ENCODE measurements at regions not wholly inside any gene's neighbourhood (a gene's known extent, or its start where the extent isn't known, plus 50 kb on each side); places are given as distances from the start of the nearest gene placed in this dataset.

DNA sequence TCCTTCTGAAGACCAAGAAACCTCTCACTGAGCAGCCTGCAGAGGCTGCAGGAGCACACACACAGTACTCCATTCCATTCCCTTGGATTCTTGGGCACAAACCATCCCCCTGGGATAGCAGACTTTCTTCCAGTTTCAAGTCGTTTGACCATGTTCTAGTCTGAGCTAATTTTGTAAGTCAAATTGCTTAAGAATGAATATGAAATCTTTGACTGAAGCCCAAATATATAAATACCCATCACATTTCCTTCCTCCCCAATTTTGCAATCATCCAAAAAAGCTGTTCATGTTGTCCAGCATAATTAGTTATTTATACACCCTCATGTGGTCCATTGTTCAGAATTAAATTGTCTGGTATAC, 231.2 kb upstream of the TPRG1 start:
- no peak overlapping the region for H2AFZ ChIP-seq
- no peaks in the 10 kb centered on the region for H3K4me1 ChIP-seq (replicated peaks; ENCODE audit: insufficient read depth)
- H3K9me2 ChIP-seq (ENCODE audit: insufficient read depth): no peaks in the 10 kb centered on the region
- ChIA-PET POLR2A (ENCODE audit: unreplicated experiment) (interaction anchor here (0.6 kb wide), 1 partner anchor 46 kb away, joined by 3 read pairs; no protein-coding TSS in a partner anchor), CTCF (no interaction called here)
- no peaks in the 10 kb centered on the region for H3K79me2 ChIP-seq (ENCODE audit: low read depth)
- H3K4me3 ChIP-seq: no peak overlapping the region
- TF ChIP-seq, protein P1, sequence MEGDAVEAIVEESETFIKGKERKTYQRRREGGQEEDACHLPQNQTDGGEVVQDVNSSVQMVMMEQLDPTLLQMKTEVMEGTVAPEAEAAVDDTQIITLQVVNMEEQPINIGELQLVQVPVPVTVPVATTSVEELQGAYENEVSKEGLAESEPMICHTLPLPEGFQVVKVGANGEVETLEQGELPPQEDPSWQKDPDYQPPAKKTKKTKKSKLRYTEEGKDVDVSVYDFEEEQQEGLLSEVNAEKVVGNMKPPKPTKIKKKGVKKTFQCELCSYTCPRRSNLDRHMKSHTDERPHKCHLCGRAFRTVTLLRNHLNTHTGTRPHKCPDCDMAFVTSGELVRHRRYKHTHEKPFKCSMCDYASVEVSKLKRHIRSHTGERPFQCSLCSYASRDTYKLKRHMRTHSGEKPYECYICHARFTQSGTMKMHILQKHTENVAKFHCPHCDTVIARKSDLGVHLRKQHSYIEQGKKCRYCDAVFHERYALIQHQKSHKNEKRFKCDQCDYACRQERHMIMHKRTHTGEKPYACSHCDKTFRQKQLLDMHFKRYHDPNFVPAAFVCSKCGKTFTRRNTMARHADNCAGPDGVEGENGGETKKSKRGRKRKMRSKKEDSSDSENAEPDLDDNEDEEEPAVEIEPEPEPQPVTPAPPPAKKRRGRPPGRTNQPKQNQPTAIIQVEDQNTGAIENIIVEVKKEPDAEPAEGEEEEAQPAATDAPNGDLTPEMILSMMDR (conservative IDR thresholded peaks at IDR 0.05): no peak
- TF ChIP-seq EZH2 (IDR thresholded peaks at IDR 0.05; ENCODE audit: low read depth): no peak
- no TSS peak for BruUV-seq (replicated peaks)
- H4K20me1 ChIP-seq (ENCODE audit: insufficient read depth): no peaks in the 10 kb centered on the region
- no peaks in the 10 kb centered on the region for H3K27me3 ChIP-seq (ENCODE audit: insufficient read depth, low read depth)
- H3K27ac ChIP-seq: no peak overlapping the region
- 0 out of 2 replicates have a peak, but pooled peaks cover 4% of the 10 kb centered on the region for H3K9me3 ChIP-seq (ENCODE audit: insufficient read depth, low read depth)
- no peaks in the 10 kb centered on the region for H3K36me3 ChIP-seq (ENCODE audit: low read depth)
- DNase-seq: no peak
- intact Hi-C loops (cut with micrococcal nuclease; ENCODE audit: unreplicated experiment): no loop called here
- no peak overlapping the region for H3K4me2 ChIP-seq
- no peaks in the 10 kb centered on the region for H3F3A ChIP-seq (ENCODE audit: insufficient read depth, low read depth)

DNA sequence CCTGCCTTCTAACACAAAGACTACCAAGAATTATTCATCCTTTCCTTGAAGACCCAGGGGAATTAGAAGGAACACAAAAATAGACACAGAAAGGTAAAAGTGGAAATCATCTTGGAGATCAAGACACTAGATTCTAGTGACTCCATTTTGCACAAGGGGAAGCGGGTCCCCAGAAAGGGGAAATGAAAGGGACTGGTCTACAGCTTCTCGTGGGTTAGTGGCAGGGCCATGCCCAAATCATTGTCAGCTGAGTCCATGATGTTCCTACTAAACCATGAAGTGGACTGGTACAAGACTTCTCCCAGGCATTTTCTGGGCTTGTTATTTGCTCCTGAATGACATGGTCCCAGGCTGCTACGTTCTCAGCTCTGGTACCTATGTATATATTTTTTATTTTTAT, 230.7 kb upstream of the TPRG1 start:
- ChIA-PET POLR2A (ENCODE audit: unreplicated experiment) (interaction anchor here (0.6 kb wide), 1 partner anchor 46 kb away, joined by 3 read pairs; no protein-coding TSS in a partner anchor), CTCF (no interaction called here)
- H4K20me1 ChIP-seq (ENCODE audit: insufficient read depth): no peaks in the 10 kb centered on the region
- TF ChIP-seq, protein P1 (conservative IDR thresholded peaks at IDR 0.05): no peak
- TF ChIP-seq EZH2 (IDR thresholded peaks at IDR 0.05; ENCODE audit: low read depth): no peak
- H2AFZ ChIP-seq: no peak overlapping the region
- H3K27ac ChIP-seq: no peak overlapping the region
- H3K4me2 ChIP-seq: no peak overlapping the region
- no peaks in the 10 kb centered on the region for H3K4me1 ChIP-seq (replicated peaks; ENCODE audit: insufficient read depth)
- H3K4me3 ChIP-seq: no peak overlapping the region
- intact Hi-C loops (cut with micrococcal nuclease; ENCODE audit: unreplicated experiment): no loop called here
- H3K9me3 ChIP-seq (ENCODE audit: insufficient read depth, low read depth): 0 out of 2 replicates have a peak, but pooled peaks cover 4% of the 10 kb centered on the region
- H3K36me3 ChIP-seq (ENCODE audit: low read depth): no peaks in the 10 kb centered on the region
- H3K9me2 ChIP-seq (ENCODE audit: insufficient read depth): no peaks in the 10 kb centered on the region
- BruUV-seq (replicated peaks): no TSS peak
- no peaks in the 10 kb centered on the region for H3F3A ChIP-seq (ENCODE audit: insufficient read depth, low read depth)
- DNase-seq: no peak
- H3K27me3 ChIP-seq (ENCODE audit: insufficient read depth, low read depth): no peaks in the 10 kb centered on the region
- H3K79me2 ChIP-seq (ENCODE audit: low read depth): no peaks in the 10 kb centered on the region

DNA sequence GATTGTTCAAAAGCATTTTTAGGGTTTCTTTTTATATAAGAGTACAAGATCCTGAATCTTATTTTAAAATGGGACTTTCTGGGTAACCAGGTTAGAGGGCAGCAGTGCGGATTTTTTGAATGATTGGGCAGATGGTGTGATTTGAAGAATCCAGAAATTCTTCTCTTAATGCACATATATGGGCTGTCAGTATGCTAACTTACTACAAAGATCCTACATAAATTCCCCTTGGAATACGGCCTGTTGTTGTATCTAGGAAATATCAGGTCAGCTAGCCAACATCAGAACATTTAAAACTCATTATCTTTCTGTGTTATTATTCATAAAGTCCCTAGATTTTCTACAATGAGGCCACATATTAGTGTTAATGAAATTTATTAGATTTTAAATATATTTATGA, 229.6 kb upstream of the TPRG1 start:
- 0 out of 2 replicates have a peak, but pooled peaks cover 4% of the 10 kb centered on the region for H3K9me3 ChIP-seq (ENCODE audit: insufficient read depth, low read depth)

DNA sequence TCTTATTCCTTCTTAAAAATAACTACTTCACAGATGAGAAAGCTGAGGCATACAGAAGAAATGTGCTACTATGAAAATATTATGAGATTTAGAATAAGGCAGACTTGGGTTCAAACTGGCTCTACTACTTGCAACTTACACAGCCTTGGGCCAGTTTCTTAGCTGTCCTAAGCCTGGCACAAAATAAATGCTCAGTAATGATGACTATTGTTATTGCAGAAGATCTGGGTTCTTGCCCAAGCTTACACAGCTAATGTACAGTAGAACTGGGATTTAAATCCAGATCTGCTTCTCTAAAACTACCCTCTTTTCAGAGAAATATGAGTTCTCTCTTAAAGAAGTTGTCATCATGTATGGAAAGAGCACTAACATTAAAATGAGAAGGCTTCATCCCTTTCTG, 228.2 kb upstream of the TPRG1 start:
- no peak for TF ChIP-seq EZH2 (IDR thresholded peaks at IDR 0.05; ENCODE audit: low read depth)
- TF ChIP-seq, protein P1 (conservative IDR thresholded peaks at IDR 0.05): no peak
- no peaks in the 10 kb centered on the region for H3K79me2 ChIP-seq (ENCODE audit: low read depth)
- CTCF ChIA-PET: no interaction called here
- no TSS peak for BruUV-seq (replicated peaks)
- H4K20me1 ChIP-seq (ENCODE audit: insufficient read depth): no peaks in the 10 kb centered on the region
- no peak for DNase-seq
- peaks cover 5% of the 10 kb centered on the region; the same call in 1 of the 2 replicates for H3F3A ChIP-seq (ENCODE audit: insufficient read depth, low read depth)
- no peak overlapping the region for H2AFZ ChIP-seq
- H3K27ac ChIP-seq: no peak overlapping the region
- 0 out of 2 replicates have a peak, but pooled peaks cover 4% of the 10 kb centered on the region for H3K9me3 ChIP-seq (ENCODE audit: insufficient read depth, low read depth)
- no peaks in the 10 kb centered on the region for H3K27me3 ChIP-seq (ENCODE audit: insufficient read depth, low read depth)
- H3K4me1 ChIP-seq (replicated peaks; ENCODE audit: insufficient read depth): peaks cover 7% of the 10 kb centered on the region
- POLR2A ChIA-PET (ENCODE audit: unreplicated experiment): no interaction called here
- H3K36me3 ChIP-seq (ENCODE audit: low read depth): no peaks in the 10 kb centered on the region
- H3K9me2 ChIP-seq (ENCODE audit: insufficient read depth): no peaks in the 10 kb centered on the region
- intact Hi-C loops (cut with micrococcal nuclease; ENCODE audit: unreplicated experiment): no loop called here
- H3K4me3 ChIP-seq: no peak overlapping the region
- no peak overlapping the region for H3K4me2 ChIP-seq

More for the DNA sequence above, 229.6 kb upstream of the TPRG1 start:
- DNase-seq: no peak
- H3K4me2 ChIP-seq: no peak overlapping the region
- BruUV-seq (replicated peaks): no TSS peak
- H3K36me3 ChIP-seq (ENCODE audit: low read depth): no peaks in the 10 kb centered on the region
- TF ChIP-seq EZH2 (IDR thresholded peaks at IDR 0.05; ENCODE audit: low read depth): no peak
- POLR2A ChIA-PET (ENCODE audit: unreplicated experiment): interaction anchor here (0.6 kb wide), 1 partner anchor 84 kb away, joined by 5 read pairs; no protein-coding TSS in a partner anchor
- CTCF ChIA-PET: interaction anchor here (0.5 to 0.6 kb wide), 2 partner anchors 15 to 147 kb away, joined by 3 to 4 read pairs; no protein-coding TSS in a partner anchor
- H3K27ac ChIP-seq: no peak overlapping the region
- H3K27me3 ChIP-seq (ENCODE audit: insufficient read depth, low read depth): no peaks in the 10 kb centered on the region
- H3F3A ChIP-seq (ENCODE audit: insufficient read depth, low read depth): no peaks in the 10 kb centered on the region
- H3K79me2 ChIP-seq (ENCODE audit: low read depth): no peaks in the 10 kb centered on the region
- no peaks in the 10 kb centered on the region for H3K4me1 ChIP-seq (replicated peaks; ENCODE audit: insufficient read depth)
- H2AFZ ChIP-seq: no peak overlapping the region
- H3K4me3 ChIP-seq: no peak overlapping the region
- intact Hi-C loops (cut with micrococcal nuclease; ENCODE audit: unreplicated experiment): no loop called here
- no peaks in the 10 kb centered on the region for H3K9me2 ChIP-seq (ENCODE audit: insufficient read depth)
- H4K20me1 ChIP-seq (ENCODE audit: insufficient read depth): no peaks in the 10 kb centered on the region
